Left ventricle myocardium inferior (tissue), 1 donor: ENCODE measurements at regions not wholly inside any gene's neighbourhood (a gene's known extent, or its start where the extent isn't known, plus 50 kb on each side); places are given as distances from the start of the nearest gene placed in this dataset.

Experiments
- DNase-seq: peaks from one replicate; pipeline ENCODE4 v3.0.0-alpha.2; 2020
- H3K27ac ChIP-seq: fragments of 200-600 bp; replicated peaks from 2 replicates; pipeline ENCODE4 v1.8.0; 2021
- H3K27me3 ChIP-seq: fragments of 200-600 bp; 2 replicates; pipeline ENCODE4 v1.8.0; 2021; ENCODE audit warnings: low read depth
- H3K36me3 ChIP-seq: fragments of 200-600 bp; 2 replicates; pipeline ENCODE4 v1.8.0; 2021
- H3K4me1 ChIP-seq: fragments of 200-600 bp; 2 replicates; pipeline ENCODE4 v1.8.0; 2021
- H3K4me3 ChIP-seq: fragments of 200-600 bp; 2 replicates; pipeline ENCODE4 v1.8.0; 2021; ENCODE audit warnings: mild to moderate bottlenecking, moderate library complexity
- H3K9me3 ChIP-seq: fragments of 200-600 bp; replicated peaks from 2 replicates; pipeline ENCODE4 v1.8.0; 2021
- intact Hi-C: fragments of 100-400 bp; cut with micrococcal nuclease; formaldehyde crosslinking; loops from one replicate; pipeline ENCODE4 v1.11.0; 2022
- TF ChIP-seq, protein P1 (sequence below): fragments of 200-600 bp; IDR thresholded peaks from 2 replicates; pipeline ENCODE4 v1.8.0; 2021; ENCODE audit warnings: antibody characterized with exemption, mild to moderate bottlenecking, borderline replicate concordance
- donor health status: DM: no; HTN: yes; CAD: no; lungs with severe emphysema.

DNA sequence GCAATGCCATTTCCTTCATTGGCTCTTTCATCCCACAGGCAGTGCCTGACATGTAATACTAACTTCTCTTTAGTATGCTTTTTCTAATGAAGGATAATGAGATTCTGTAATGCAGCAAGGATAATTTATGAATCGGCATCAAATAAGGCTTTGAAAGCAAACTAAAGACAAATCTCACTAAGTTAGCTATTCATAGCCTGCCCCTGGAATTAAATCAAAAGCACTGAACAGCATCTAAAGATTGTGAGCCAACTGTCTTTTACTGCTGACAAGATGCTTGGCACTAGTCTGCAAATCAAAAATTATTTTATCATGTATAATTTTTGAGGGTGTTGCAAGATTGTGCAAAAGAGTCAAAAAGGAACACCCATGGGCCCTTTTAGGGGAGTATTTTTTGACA is 265.0 kb downstream of the CASP12 start:
- no peaks in the 10 kb centered on the region for H3K36me3 ChIP-seq
- H3K27ac ChIP-seq, result no peak overlapping the region
- intact Hi-C loops, result no loop called here
- no peak for DNase-seq
- H3K27me3 ChIP-seq, result no peaks in the 10 kb centered on the region
- no peaks in the 10 kb centered on the region for H3K4me1 ChIP-seq
- H3K9me3 ChIP-seq, result no peaks in the 10 kb centered on the region
- no peak overlapping the region for H3K4me3 ChIP-seq
- TF ChIP-seq, protein P1, sequence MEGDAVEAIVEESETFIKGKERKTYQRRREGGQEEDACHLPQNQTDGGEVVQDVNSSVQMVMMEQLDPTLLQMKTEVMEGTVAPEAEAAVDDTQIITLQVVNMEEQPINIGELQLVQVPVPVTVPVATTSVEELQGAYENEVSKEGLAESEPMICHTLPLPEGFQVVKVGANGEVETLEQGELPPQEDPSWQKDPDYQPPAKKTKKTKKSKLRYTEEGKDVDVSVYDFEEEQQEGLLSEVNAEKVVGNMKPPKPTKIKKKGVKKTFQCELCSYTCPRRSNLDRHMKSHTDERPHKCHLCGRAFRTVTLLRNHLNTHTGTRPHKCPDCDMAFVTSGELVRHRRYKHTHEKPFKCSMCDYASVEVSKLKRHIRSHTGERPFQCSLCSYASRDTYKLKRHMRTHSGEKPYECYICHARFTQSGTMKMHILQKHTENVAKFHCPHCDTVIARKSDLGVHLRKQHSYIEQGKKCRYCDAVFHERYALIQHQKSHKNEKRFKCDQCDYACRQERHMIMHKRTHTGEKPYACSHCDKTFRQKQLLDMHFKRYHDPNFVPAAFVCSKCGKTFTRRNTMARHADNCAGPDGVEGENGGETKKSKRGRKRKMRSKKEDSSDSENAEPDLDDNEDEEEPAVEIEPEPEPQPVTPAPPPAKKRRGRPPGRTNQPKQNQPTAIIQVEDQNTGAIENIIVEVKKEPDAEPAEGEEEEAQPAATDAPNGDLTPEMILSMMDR, result no peak

GRCh38 chr11:104630352-104630751 is 267.9 kb downstream of the CASP12 start:
- DNase-seq, result no peak
- H3K27me3 ChIP-seq, result no peaks in the 10 kb centered on the region
- no peak overlapping the region for H3K4me3 ChIP-seq
- TF ChIP-seq, protein P1, result no peak
- H3K4me1 ChIP-seq, result no peaks in the 10 kb centered on the region
- intact Hi-C loops, result no loop called here
- H3K27ac ChIP-seq, result no peak overlapping the region
- H3K36me3 ChIP-seq, result no peaks in the 10 kb centered on the region
- H3K9me3 ChIP-seq, result no peaks in the 10 kb centered on the region

- H3K4me1 ChIP-seq, result peaks cover 9% of the 10 kb centered on the region
- DNase-seq, result no peak
- TF ChIP-seq, protein P1, result no peak
- H3K36me3 ChIP-seq, result no peaks in the 10 kb centered on the region
- intact Hi-C loops, result no loop called here
- no peaks in the 10 kb centered on the region for H3K27me3 ChIP-seq
- no peak overlapping the region for H3K4me3 ChIP-seq
- H3K9me3 ChIP-seq, result no peaks in the 10 kb centered on the region
- H3K27ac ChIP-seq, result no peak overlapping the region
Observed at GRCh38 chr11:104625246-104625645, 273.0 kb downstream of the CASP12 start.

DNA sequence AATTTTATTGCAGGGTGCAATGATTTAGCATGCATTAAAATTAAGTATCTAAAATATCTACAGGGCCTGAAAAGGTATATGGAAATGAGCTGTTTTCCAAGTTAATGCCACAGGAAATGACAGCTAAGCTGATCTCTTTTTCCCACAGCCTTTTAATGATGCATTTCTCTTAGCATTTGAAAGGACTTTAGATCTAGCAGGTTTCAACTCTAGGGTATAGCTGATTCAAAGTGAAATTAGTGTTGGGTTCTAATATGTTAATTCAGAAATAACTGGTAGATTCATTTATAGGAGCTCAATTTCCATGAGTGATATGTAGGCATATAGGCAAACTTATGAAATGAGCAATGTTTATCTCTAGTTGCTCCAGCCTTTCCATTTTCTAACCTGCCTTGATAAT is 274.2 kb downstream of the CASP12 start:
- intact Hi-C loops, result no loop called here
- H3K27me3 ChIP-seq, result no peaks in the 10 kb centered on the region
- H3K4me1 ChIP-seq, result peaks cover 9% of the 10 kb centered on the region
- TF ChIP-seq, protein P1, result no peak
- no peaks in the 10 kb centered on the region for H3K9me3 ChIP-seq
- H3K4me3 ChIP-seq, result no peak overlapping the region
- no peaks in the 10 kb centered on the region for H3K36me3 ChIP-seq
- H3K27ac ChIP-seq, result no peak overlapping the region
- no peak for DNase-seq

DNA sequence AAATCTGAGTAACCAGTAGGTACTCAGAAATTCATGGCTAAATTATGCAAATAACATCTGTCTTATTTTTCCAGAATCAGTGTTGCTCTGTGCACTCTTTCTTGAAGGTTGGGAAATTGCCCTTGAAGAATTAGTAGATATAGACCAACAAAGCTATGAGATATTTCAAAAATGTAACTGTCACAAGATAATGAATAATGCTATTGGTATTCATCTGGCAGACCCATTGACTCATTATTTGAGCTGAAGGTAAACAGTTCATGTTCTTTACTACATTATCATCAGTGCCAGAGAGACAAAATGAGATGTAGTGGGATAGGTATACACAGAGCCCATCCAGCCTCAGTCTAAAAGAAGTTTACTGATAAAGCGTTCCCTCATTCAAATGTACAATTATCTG is 274.7 kb downstream of the CASP12 start:
- Histone ChIP-seq H3K27me3 (no peaks in the 10 kb centered on the region), H3K4me3 (no peak overlapping the region), H3K27ac (no peak overlapping the region), H3K36me3 (no peaks in the 10 kb centered on the region), H3K9me3 (no peaks in the 10 kb centered on the region), H3K4me1 (peaks cover 9% of the 10 kb centered on the region)
- TF ChIP-seq, protein P1, result no peak
- intact Hi-C loops, result no loop called here
- no peak for DNase-seq

DNA sequence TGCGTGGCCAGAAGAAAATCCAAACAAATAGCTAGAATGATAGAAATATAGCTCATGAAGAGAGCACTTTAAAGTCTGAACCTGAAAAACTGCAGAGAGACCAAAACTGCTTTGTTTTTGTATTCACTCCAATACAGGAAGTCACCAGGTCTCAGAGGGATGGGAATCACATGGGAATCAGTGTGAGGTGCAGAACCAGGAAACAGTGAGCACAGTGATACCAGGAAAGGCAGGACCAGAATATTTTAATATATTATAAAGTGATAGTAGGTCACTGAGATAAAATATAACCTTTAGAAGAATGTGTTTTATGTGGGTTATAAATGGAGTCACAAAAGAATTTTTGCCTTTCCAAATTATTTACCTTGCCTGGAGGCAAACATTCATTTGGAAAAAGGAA is 277.3 kb downstream of the CASP12 start:
- H3K4me1 ChIP-seq, result peaks cover 9% of the 10 kb centered on the region
- intact Hi-C loops, result no loop called here
- no peaks in the 10 kb centered on the region for H3K36me3 ChIP-seq

More for the DNA sequence above, 277.3 kb downstream of the CASP12 start:
- no peak for DNase-seq
- H3K27ac ChIP-seq, result no peak overlapping the region
- TF ChIP-seq, protein P1, result no peak
- no peaks in the 10 kb centered on the region for H3K27me3 ChIP-seq
- H3K4me3 ChIP-seq, result no peak overlapping the region
- H3K9me3 ChIP-seq, result peaks cover 7% of the 10 kb centered on the region
